GM21423 (cell line): ENCODE measurements at regions not wholly inside any gene's neighbourhood (a gene's known extent, or its start where the extent isn't known, plus 50 kb on each side); places are given as distances from the start of the nearest gene placed in this dataset.
"Not testable (repeated sequence)": the region's sequence is repeated elsewhere in the genome, so short reads cannot be mapped to it uniquely, and the experiment has no call there.

Experiments used
- ATAC-seq: cut with Tn5 transposase; IDR thresholded peaks from one replicate; pipeline ENCODE4 v1.9.1; 2021; ENCODE audit warnings: mild to moderate bottlenecking, moderate library complexity; ENCODE audit not compliant: unreplicated experiment

GRCh38 chr9:89853161-89853560 lies 248.3 kb downstream of the GADD45G start:
- ATAC-seq = no peak

- ATAC-seq = no peak
Observed at GRCh38 chr9:89853931-89854330, 249.1 kb downstream of the GADD45G start.

- ATAC-seq = no peak
Observed at GRCh38 chr9:89854715-89855475, 250.1 kb downstream of the GADD45G start.

- ATAC-seq = not testable (repeated sequence)
Observed at GRCh38 chr9:89856296-89856695, 251.5 kb downstream of the GADD45G start.

- ATAC-seq = not testable (repeated sequence)
Observed at GRCh38 chr9:89856950-89857349, 252.1 kb downstream of the GADD45G start.

GRCh38 chr9:89859842-89860241 lies 255.0 kb downstream of the GADD45G start:
- not testable (repeated sequence) for ATAC-seq

- not testable (repeated sequence) for ATAC-seq
Observed at GRCh38 chr9:89861371-89861770, 256.6 kb downstream of the GADD45G start.

GRCh38 chr9:89862316-89862715 lies 257.5 kb downstream of the GADD45G start:
- no peak for ATAC-seq

- no peak for ATAC-seq
Observed at GRCh38 chr9:89863141-89863540, 258.3 kb downstream of the GADD45G start.

- no peak for ATAC-seq
Observed at GRCh38 chr9:89863837-89864236, 259.0 kb downstream of the GADD45G start.

- ATAC-seq = no peak
Observed at GRCh38 chr9:89864257-89864656, 259.4 kb downstream of the GADD45G start.

- ATAC-seq = no peak
Observed at GRCh38 chr9:89864731-89865130, 259.9 kb downstream of the GADD45G start.

GRCh38 chr9:89865357-89865756 lies 260.5 kb downstream of the GADD45G start:
- ATAC-seq = no peak

GRCh38 chr9:89865981-89866380 lies 261.2 kb downstream of the GADD45G start:
- ATAC-seq = no peak

GRCh38 chr9:89866701-89867100 lies 261.9 kb downstream of the GADD45G start:
- ATAC-seq = no peak

- no peak for ATAC-seq
Observed at GRCh38 chr9:89868100-89868499, 263.3 kb downstream of the GADD45G start.

- ATAC-seq = no peak
Observed at GRCh38 chr9:89869793-89870580, 265.2 kb downstream of the GADD45G start.

GRCh38 chr9:89871871-89872331 lies 267.1 kb downstream of the GADD45G start:
- ATAC-seq = no peak

- ATAC-seq = no peak
Observed at GRCh38 chr9:89872426-89872912, 267.7 kb downstream of the GADD45G start.

GRCh38 chr9:89872913-89873707 lies 268.3 kb downstream of the GADD45G start:
- ATAC-seq = no peak

- no peak for ATAC-seq
Observed at GRCh38 chr9:89873801-89874200, 269.0 kb downstream of the GADD45G start.
